ENCODE measurements at regions not wholly inside any gene's neighbourhood (a gene's known extent, or its start where the extent isn't known, plus 50 kb on each side); places are given as distances from the start of the nearest gene placed in this dataset.

GRCh38 chrX:40282348-40282747, 184.6 kb upstream of the BCOR start:
- no peak for TF ChIP-seq CTCF (IDR thresholded peaks at IDR 0.05)
- no peaks in the 10 kb centered on the region for H3K4me1 ChIP-seq
- intact Hi-C loops (cut with DNase I), result no loop called here
- H3K27ac ChIP-seq, result no peak overlapping the region
- no peaks in the 10 kb centered on the region for H3K27me3 ChIP-seq
- H3K4me3 ChIP-seq, result no peak overlapping the region
- no peak for DNase-seq (ENCODE audit: low spot score in 2 of 2)
- no peaks in the 10 kb centered on the region for H3K9me3 ChIP-seq
- no peaks in the 10 kb centered on the region for H3K36me3 ChIP-seq

GRCh38 chrX:40281336-40282005, 183.7 kb upstream of the BCOR start:
- no peak for TF ChIP-seq CTCF (IDR thresholded peaks at IDR 0.05)
- H3K27me3 ChIP-seq, result no peaks in the 10 kb centered on the region
- no peaks in the 10 kb centered on the region for H3K36me3 ChIP-seq
- H3K4me1 ChIP-seq, result no peaks in the 10 kb centered on the region
- H3K27ac ChIP-seq, result no peak overlapping the region
- no peak for DNase-seq (ENCODE audit: low spot score in 2 of 2)
- intact Hi-C loops (cut with DNase I), result no loop called here
- no peak overlapping the region for H3K4me3 ChIP-seq
- no peaks in the 10 kb centered on the region for H3K9me3 ChIP-seq

- intact Hi-C loops (cut with DNase I), result no loop called here
- no peak for DNase-seq (ENCODE audit: low spot score in 2 of 2)
- TF ChIP-seq CTCF (IDR thresholded peaks at IDR 0.05), result no peak
- peaks cover 0 to 9% of the 10 kb centered on the region in 2 donors for H3K9me3 ChIP-seq
- no peaks in the 10 kb centered on the region for H3K36me3 ChIP-seq
- no peaks in the 10 kb centered on the region for H3K4me1 ChIP-seq
- H3K4me3 ChIP-seq, result no peak overlapping the region
- no peaks in the 10 kb centered on the region for H3K27me3 ChIP-seq
- H3K27ac ChIP-seq, result no peak overlapping the region
Observed at GRCh38 chrX:40279762-40280161, 182.0 kb upstream of the BCOR start.

- no peaks in the 10 kb centered on the region for H3K36me3 ChIP-seq
- no peak for TF ChIP-seq CTCF (IDR thresholded peaks at IDR 0.05)
- intact Hi-C loops (cut with DNase I), result no loop called here
- no peaks in the 10 kb centered on the region for H3K27me3 ChIP-seq
- H3K4me3 ChIP-seq, result no peak overlapping the region
- H3K9me3 ChIP-seq, result peaks cover 0 to 9% of the 10 kb centered on the region in 2 donors
- no peak overlapping the region for H3K27ac ChIP-seq
- H3K4me1 ChIP-seq, result no peaks in the 10 kb centered on the region
- DNase-seq (ENCODE audit: low spot score in 2 of 2), result no peak
Observed at GRCh38 chrX:40279091-40279430, 181.3 kb upstream of the BCOR start.

- TF ChIP-seq CTCF (IDR thresholded peaks at IDR 0.05), result no peak
- Histone ChIP-seq H3K4me1 (no peaks in the 10 kb centered on the region), H3K27me3 (no peaks in the 10 kb centered on the region), H3K9me3 (peaks cover 0 to 9% of the 10 kb centered on the region in 2 donors), H3K36me3 (no peaks in the 10 kb centered on the region), H3K27ac (no peak overlapping the region), H3K4me3 (no peak overlapping the region)
- DNase-seq (ENCODE audit: low spot score in 2 of 2), result no peak
- intact Hi-C loops (cut with DNase I), result no loop called here
Observed at GRCh38 chrX:40278340-40279090, 180.8 kb upstream of the BCOR start.

Data from ascending aorta (tissue), 2 donors.